Skeletal muscle satellite cell (primary cell): ENCODE measurements at regions not wholly inside any gene's neighbourhood (a gene's known extent, or its start where the extent isn't known, plus 50 kb on each side); places are given as distances from the start of the nearest gene placed in this dataset.

ENCODE experiments used
- H3K27me3 ChIP-seq: 2 replicates; pipeline ENCODE4 v1.7.0; 2013; ENCODE audit warnings: low read length; ENCODE audit not compliant: control insufficient read depth, insufficient read depth
- H3K36me3 ChIP-seq: 2 replicates; pipeline ENCODE4 v1.7.0; 2013; ENCODE audit warnings: mild to moderate bottlenecking, control low read depth, low read length; ENCODE audit not compliant: insufficient read depth
- H3K4me1 ChIP-seq: 2 replicates; pipeline ENCODE4 v1.7.0; 2013; ENCODE audit warnings: low read length; ENCODE audit not compliant: control insufficient read depth, insufficient read depth
- H3K4me2 ChIP-seq: 2 replicates; pipeline ENCODE4 v1.7.0; 2013; ENCODE audit warnings: mild to moderate bottlenecking, low read length
- H3K4me3 ChIP-seq: 2 replicates; pipeline ENCODE4 v1.7.0; 2013; ENCODE audit warnings: low read length
- H3K9ac ChIP-seq: 2 replicates; pipeline ENCODE4 v1.7.0; 2013; ENCODE audit warnings: mild to moderate bottlenecking, low read depth, low read length, moderate library complexity
- H3K9me3 ChIP-seq: replicated peaks from 2 replicates; pipeline ENCODE4 v1.7.0; 2013; ENCODE audit warnings: mild to moderate bottlenecking, control low read depth, low read length

- Histone ChIP-seq H3K36me3 (no peaks in the 10 kb centered on the region), H3K9me3 (peaks cover 2% of the 10 kb centered on the region), H3K4me3 (no peak overlapping the region), H3K4me1 (no peaks in the 10 kb centered on the region), H3K4me2 (no peak overlapping the region), H3K9ac (no peak overlapping the region), H3K27me3 (no peaks in the 10 kb centered on the region)
Observed at GRCh38 chr11:80632156-80632555, 1191.3 kb upstream of the TENM4 start.

GRCh38 chr11:80629466-80629865, 1188.6 kb upstream of the TENM4 start:
- no peak overlapping the region for H3K4me3 ChIP-seq
- no peaks in the 10 kb centered on the region for H3K36me3 ChIP-seq
- H3K27me3 ChIP-seq: no peaks in the 10 kb centered on the region
- H3K4me1 ChIP-seq: no peaks in the 10 kb centered on the region
- H3K4me2 ChIP-seq: no peak overlapping the region
- H3K9ac ChIP-seq: no peak overlapping the region
- peaks cover 2% of the 10 kb centered on the region for H3K9me3 ChIP-seq

DNA sequence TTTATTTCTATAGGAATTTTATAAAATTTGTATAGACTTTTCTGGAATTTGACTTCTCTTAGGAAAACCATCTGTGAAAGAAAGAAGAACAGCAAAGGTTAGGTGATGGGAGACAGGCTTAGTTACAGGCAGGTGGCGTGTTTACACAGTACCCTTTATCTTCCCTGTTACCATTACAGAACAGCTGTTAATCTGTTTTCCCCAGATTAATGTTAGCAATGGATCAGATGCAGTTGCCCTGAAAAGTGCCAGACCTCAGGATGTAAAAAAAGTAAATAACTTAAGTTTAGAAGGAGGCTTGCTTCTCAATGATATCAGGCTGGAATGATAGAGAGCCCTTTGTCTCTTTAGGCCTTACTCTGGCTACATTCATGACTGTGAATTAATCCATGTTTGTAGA, 1186.5 kb upstream of the TENM4 start:
- Histone ChIP-seq H3K9me3 (peaks cover 2% of the 10 kb centered on the region), H3K4me1 (no peaks in the 10 kb centered on the region), H3K36me3 (no peaks in the 10 kb centered on the region), H3K9ac (no peak overlapping the region), H3K4me3 (no peak overlapping the region), H3K4me2 (no peak overlapping the region), H3K27me3 (no peaks in the 10 kb centered on the region)

DNA sequence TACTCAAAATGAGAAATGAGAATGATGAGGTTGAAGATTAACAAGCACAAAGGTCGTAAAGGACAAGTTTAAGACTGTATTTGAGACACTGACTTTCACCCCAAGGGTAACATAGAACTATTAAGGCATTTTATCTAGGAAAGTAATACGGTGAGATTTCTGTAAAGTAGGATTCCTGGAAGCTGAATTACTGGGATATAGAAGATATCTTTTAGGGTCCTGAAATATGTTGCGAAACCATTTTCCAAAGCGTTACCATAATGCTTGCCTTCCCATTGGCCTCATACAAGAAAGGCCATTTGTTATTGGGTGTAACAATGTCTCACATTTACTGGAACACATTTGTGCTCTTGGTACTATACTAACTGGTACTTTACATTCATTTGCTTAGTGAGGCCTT, 1185.9 kb upstream of the TENM4 start:
- Histone ChIP-seq H3K27me3 (no peaks in the 10 kb centered on the region), H3K4me3 (no peak overlapping the region), H3K36me3 (no peaks in the 10 kb centered on the region), H3K9ac (no peak overlapping the region), H3K4me1 (no peaks in the 10 kb centered on the region), H3K9me3 (peaks cover 2% of the 10 kb centered on the region), H3K4me2 (no peak overlapping the region)

GRCh38 chr11:80625563-80625962, 1184.7 kb upstream of the TENM4 start:
- no peaks in the 10 kb centered on the region for H3K36me3 ChIP-seq
- H3K4me3 ChIP-seq: no peak overlapping the region
- H3K4me2 ChIP-seq: no peak overlapping the region
- H3K4me1 ChIP-seq: no peaks in the 10 kb centered on the region
- H3K9ac ChIP-seq: no peak overlapping the region
- no peaks in the 10 kb centered on the region for H3K27me3 ChIP-seq
- H3K9me3 ChIP-seq: peaks cover 2% of the 10 kb centered on the region

GRCh38 chr11:80621871-80622270, 1181.0 kb upstream of the TENM4 start:
- H3K9ac ChIP-seq: no peak overlapping the region
- no peaks in the 10 kb centered on the region for H3K4me1 ChIP-seq
- no peak overlapping the region for H3K4me3 ChIP-seq
- no peaks in the 10 kb centered on the region for H3K9me3 ChIP-seq
- H3K27me3 ChIP-seq: no peaks in the 10 kb centered on the region
- no peaks in the 10 kb centered on the region for H3K36me3 ChIP-seq
- no peak overlapping the region for H3K4me2 ChIP-seq

GRCh38 chr11:80620867-80621266, 1180.0 kb upstream of the TENM4 start:
- Histone ChIP-seq H3K27me3 (no peaks in the 10 kb centered on the region), H3K9me3 (no peaks in the 10 kb centered on the region), H3K9ac (no peak overlapping the region), H3K36me3 (no peaks in the 10 kb centered on the region), H3K4me1 (no peaks in the 10 kb centered on the region), H3K4me3 (no peak overlapping the region), H3K4me2 (no peak overlapping the region)

- H3K27me3 ChIP-seq: no peaks in the 10 kb centered on the region
- no peaks in the 10 kb centered on the region for H3K36me3 ChIP-seq
- H3K4me2 ChIP-seq: no peak overlapping the region
- no peaks in the 10 kb centered on the region for H3K4me1 ChIP-seq
- no peak overlapping the region for H3K9ac ChIP-seq
- no peak overlapping the region for H3K4me3 ChIP-seq
- H3K9me3 ChIP-seq: no peaks in the 10 kb centered on the region
Observed at GRCh38 chr11:80617156-80617555, 1176.3 kb upstream of the TENM4 start.

GRCh38 chr11:80616070-80616800, 1175.4 kb upstream of the TENM4 start:
- Histone ChIP-seq H3K4me3 (no peak overlapping the region), H3K9ac (no peak overlapping the region), H3K27me3 (no peaks in the 10 kb centered on the region), H3K4me2 (no peak overlapping the region), H3K36me3 (no peaks in the 10 kb centered on the region), H3K9me3 (no peaks in the 10 kb centered on the region), H3K4me1 (no peaks in the 10 kb centered on the region)

DNA sequence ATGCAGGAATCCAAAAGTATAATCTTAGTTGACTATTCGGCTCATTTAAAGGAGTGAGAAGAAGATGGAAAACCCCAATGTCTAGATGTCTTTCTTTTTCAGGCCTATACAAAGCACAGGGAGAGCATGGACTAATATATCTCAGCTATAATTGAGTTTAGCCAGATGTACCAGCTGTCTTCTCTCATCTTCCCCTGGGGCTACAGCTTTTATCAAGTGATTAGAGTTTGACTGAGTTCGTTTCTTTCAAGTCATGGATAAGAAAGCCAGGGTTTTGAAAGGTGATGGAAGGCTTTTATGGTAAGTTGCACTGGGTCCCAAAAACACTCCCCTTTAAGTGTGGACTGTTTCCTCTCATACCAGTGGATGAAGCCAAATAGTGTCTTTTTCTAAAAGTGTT, 1172.8 kb upstream of the TENM4 start:
- Histone ChIP-seq H3K4me2 (no peak overlapping the region), H3K4me3 (no peak overlapping the region), H3K27me3 (no peaks in the 10 kb centered on the region), H3K36me3 (no peaks in the 10 kb centered on the region), H3K9me3 (no peaks in the 10 kb centered on the region), H3K9ac (no peak overlapping the region), H3K4me1 (no peaks in the 10 kb centered on the region)

- Histone ChIP-seq H3K4me1 (no peaks in the 10 kb centered on the region), H3K27me3 (no peaks in the 10 kb centered on the region), H3K4me2 (no peak overlapping the region), H3K36me3 (no peaks in the 10 kb centered on the region), H3K9me3 (no peaks in the 10 kb centered on the region), H3K4me3 (no peak overlapping the region), H3K9ac (no peak overlapping the region)
Observed at GRCh38 chr11:80610516-80610915, 1169.7 kb upstream of the TENM4 start.

DNA sequence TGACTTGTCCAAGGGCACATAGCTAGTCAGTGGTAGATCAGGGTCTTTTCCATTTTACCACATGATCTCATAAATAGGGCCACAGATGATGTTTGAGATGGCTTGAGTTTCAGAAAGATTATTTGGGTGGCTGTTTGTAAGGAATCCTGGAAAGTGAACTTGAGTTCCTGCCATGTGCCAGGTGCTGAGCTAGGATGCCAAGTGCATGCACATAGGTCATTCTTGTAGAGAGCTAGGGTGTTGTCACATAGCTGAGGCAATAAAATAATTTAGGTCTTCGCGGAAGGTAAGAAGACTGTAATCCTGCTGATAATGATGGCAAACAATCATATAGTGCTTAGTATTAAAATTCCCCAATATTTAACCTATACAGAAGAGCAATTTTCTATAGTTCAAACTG, 1162.6 kb upstream of the TENM4 start:
- H3K4me1 ChIP-seq: no peaks in the 10 kb centered on the region

More for the DNA sequence above, 1162.6 kb upstream of the TENM4 start:
- Histone ChIP-seq H3K36me3 (no peaks in the 10 kb centered on the region), H3K9me3 (peaks cover 4% of the 10 kb centered on the region), H3K27me3 (no peaks in the 10 kb centered on the region), H3K4me2 (no peak overlapping the region), H3K4me3 (no peak overlapping the region), H3K9ac (no peak overlapping the region)
